Activated CD4-positive, alpha-beta T cell treated with anti-CD3 and anti-CD28 coated beads, Interleukin-2, amount 10 ng/mL, durations not matched to agents 24 days and 14 days (primary cell): ENCODE measurements at regions not wholly inside any gene's neighbourhood (a gene's known extent, or its start where the extent isn't known, plus 50 kb on each side); places are given as distances from the start of the nearest gene placed in this dataset.
"Not testable (repeated sequence)": the region's sequence is repeated elsewhere in the genome, so short reads cannot be mapped to it uniquely, and the experiment has no call there.

ENCODE experiments used
- DNase-seq: peaks from one replicate; pipeline ENCODE4 v3.0.0; 2022
- H3K27ac Mint-ChIP-seq: one replicate; pipeline ENCODE4 v1.8.0; 2022; ENCODE audit warnings: mild to moderate bottlenecking, mixed read lengths
- H3K27me3 Mint-ChIP-seq: one replicate; pipeline ENCODE4 v1.8.0; 2022; ENCODE audit warnings: mixed read lengths
- H3K36me3 Mint-ChIP-seq: one replicate; pipeline ENCODE4 v1.8.0; 2022; ENCODE audit warnings: low read depth, mild to moderate bottlenecking, mixed read lengths
- H3K4me1 Mint-ChIP-seq: one replicate; pipeline ENCODE4 v1.8.0; 2021; ENCODE audit warnings: mixed read lengths
- H3K4me3 Mint-ChIP-seq: one replicate; pipeline ENCODE4 v1.8.0; 2022; ENCODE audit warnings: mild to moderate bottlenecking, moderate library complexity, mixed read lengths
- H3K9me3 Mint-ChIP-seq: one replicate; pipeline ENCODE4 v1.8.0; 2021; ENCODE audit warnings: mixed read lengths
- intact Hi-C: fragments of 100-400 bp; cut with micrococcal nuclease; formaldehyde crosslinking; loops from one replicate; pipeline ENCODE4 v1.15.1; 2023

DNA sequence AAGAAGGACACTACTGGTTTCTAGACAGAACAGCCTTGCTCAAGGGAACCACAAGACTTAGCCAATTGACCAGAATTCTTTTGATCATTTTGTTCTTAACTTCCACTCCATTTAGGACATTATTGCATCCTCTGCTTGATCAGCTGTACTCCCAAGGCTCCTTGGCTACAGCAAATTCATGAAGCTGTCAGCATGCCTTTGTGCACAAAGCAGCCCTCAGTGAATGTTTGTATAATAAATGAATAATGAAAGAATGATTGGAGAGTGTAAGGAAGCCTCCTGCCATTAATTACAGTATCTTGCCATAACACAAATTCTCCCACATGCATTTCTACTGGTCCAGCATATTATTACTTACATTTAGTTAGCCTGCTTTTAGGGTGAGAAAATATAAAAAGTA is 449.6 kb downstream of the SLCO4C1 start:
- Mint-ChIP-seq H3K36me3 (no peaks in the 10 kb centered on the region), H3K4me1 (no peaks in the 10 kb centered on the region), H3K27me3 (no peaks in the 10 kb centered on the region), H3K27ac (no peak overlapping the region), H3K9me3 (no peaks in the 10 kb centered on the region), H3K4me3 (no peak overlapping the region)
- DNase-seq, result no peak
- intact Hi-C loops, result no loop called here

DNA sequence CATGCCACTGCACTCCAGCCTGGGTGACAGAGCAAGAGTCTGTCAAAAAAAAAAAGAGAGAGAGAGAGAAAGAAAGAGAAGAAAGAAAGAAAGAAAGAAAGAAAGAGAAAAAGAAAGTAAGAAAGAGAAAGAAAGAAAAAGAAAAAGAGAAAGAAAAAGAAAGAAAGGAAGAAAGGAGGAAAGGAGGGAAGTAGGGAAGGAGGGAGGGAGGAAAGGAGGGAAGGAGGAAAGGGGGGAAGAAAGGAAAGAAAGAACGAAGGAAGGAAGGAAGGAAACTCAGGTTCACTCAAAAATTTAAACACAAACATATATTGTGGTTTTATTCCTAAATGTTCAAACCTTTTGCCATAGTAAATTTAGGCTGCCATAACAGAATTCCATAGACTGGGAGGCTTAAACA is 453.0 kb downstream of the SLCO4C1 start:
- Mint-ChIP-seq H3K27me3 (no peaks in the 10 kb centered on the region), H3K27ac (no peak overlapping the region), H3K36me3 (no peaks in the 10 kb centered on the region), H3K4me1 (no peaks in the 10 kb centered on the region), H3K4me3 (no peak overlapping the region), H3K9me3 (no peaks in the 10 kb centered on the region)
- intact Hi-C loops, result no loop called here
- DNase-seq, result no peak

DNA sequence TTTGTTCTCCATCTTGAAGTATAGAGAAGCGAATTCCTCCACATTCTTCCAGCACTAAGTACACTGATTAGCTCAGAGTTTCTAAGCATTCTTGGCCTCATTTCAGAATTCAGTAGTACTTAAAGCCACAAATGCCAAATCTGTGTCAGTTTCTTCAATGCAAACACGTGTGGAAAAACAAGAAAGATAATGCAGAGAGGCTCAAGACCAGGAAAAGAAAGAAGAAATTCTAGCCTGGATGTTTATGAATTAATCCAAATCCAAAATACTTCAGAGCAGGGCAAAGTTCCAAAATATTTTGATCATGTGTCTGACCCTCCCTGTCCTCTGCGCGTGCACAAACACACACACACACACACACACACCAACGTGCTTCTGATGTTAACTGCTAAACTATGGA is 457.6 kb downstream of the SLCO4C1 start:
- no peak overlapping the region for H3K27ac Mint-ChIP-seq
- H3K27me3 Mint-ChIP-seq, result no peaks in the 10 kb centered on the region
- intact Hi-C loops, result no loop called here
- H3K36me3 Mint-ChIP-seq, result no peaks in the 10 kb centered on the region
- H3K9me3 Mint-ChIP-seq, result no peaks in the 10 kb centered on the region
- H3K4me1 Mint-ChIP-seq, result no peaks in the 10 kb centered on the region
- no peak overlapping the region for H3K4me3 Mint-ChIP-seq
- no peak for DNase-seq

DNA sequence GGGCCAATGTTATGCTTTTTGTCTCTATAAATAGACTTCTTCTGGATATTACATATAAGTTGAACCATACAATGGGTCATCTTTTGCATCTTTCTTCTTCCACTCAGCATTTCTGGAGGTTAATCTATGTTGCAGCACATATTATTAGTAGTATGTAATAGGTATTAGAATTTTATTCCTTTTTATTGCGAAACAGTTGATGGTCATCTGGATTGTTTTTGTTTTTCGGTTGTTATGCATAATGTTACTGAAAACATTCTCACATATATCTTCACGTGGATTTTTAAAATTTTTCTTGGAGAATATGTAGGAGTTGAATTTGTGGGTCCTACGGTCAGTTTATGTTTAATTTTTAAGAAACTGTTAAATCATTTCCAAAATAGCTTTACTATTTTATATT is 466.8 kb downstream of the SLCO4C1 start:
- no peak for DNase-seq
- Mint-ChIP-seq H3K9me3 (no peaks in the 10 kb centered on the region), H3K27me3 (no peaks in the 10 kb centered on the region), H3K4me3 (no peak overlapping the region), H3K4me1 (no peaks in the 10 kb centered on the region), H3K36me3 (no peaks in the 10 kb centered on the region), H3K27ac (no peak overlapping the region)
- intact Hi-C loops, result no loop called here

DNA sequence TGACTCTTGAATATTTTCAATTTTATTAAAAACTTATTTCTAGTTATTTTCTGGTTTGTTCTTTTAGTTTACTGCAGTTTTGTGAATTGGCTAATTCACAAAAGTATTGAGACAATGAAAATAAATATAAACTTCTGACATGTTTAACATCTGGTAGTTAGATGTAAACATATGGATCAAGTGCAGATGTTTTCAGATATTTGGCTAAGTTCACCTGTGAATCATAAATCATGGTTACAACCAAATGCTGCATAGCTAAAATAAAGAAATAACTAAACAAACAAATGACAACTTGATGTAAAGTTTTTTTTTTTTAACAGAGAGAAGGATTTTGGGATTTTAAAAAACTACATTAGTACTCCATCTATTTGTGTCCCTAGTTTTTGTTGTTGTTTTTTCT is 484.6 kb downstream of the SLCO4C1 start:
- Mint-ChIP-seq H3K27me3 (no peaks in the 10 kb centered on the region), H3K4me1 (no peaks in the 10 kb centered on the region), H3K9me3 (no peaks in the 10 kb centered on the region), H3K27ac (no peak overlapping the region), H3K36me3 (no peaks in the 10 kb centered on the region), H3K4me3 (no peak overlapping the region)
- intact Hi-C loops, result no loop called here
- DNase-seq, result no peak

DNA sequence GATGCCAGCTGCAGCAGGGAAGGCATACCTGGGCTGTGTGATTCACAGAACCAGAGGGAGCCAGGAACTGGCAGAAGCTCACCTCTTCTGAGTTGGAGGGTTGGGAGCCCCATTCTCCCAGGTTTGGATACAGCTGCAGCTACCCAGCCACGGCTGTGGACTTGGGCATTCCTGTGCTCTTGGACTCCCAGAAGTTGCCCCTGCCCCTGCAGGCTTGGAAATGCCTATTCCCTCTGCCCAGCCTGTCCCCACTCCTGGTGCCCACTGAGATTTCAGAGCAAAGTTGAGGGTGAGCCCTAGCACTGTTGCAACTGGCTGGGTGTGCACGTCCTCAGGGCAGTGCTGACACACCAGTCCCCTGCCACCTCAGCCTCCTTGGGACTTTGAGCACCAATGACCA is 489.7 kb downstream of the SLCO4C1 start:
- Mint-ChIP-seq H3K4me1 (no peaks in the 10 kb centered on the region), H3K9me3 (no peaks in the 10 kb centered on the region), H3K36me3 (no peaks in the 10 kb centered on the region), H3K27ac (no peak overlapping the region), H3K4me3 (no peak overlapping the region), H3K27me3 (no peaks in the 10 kb centered on the region)
- DNase-seq, result no peak
- intact Hi-C loops, result no loop called here

DNA sequence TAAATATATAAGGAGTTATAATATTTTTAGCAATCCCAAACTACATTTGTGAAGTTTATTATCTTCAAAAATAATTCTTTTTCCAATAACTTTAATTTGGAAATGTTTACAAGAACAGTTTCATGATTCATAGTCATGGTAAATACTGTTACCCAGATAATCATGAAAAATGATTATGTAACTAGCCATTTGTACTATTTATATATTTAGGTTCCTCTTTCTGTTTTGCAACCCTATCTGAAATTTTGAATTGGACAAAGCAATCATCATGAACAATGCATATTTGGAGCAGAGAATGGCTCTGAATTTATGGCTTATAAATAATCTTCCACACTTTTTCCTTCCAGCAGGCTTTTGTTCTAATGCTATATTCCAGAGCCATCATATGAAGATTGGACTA is 499.7 kb downstream of the SLCO4C1 start:
- H3K36me3 Mint-ChIP-seq, result no peaks in the 10 kb centered on the region
- intact Hi-C loops, result no loop called here

DNA sequence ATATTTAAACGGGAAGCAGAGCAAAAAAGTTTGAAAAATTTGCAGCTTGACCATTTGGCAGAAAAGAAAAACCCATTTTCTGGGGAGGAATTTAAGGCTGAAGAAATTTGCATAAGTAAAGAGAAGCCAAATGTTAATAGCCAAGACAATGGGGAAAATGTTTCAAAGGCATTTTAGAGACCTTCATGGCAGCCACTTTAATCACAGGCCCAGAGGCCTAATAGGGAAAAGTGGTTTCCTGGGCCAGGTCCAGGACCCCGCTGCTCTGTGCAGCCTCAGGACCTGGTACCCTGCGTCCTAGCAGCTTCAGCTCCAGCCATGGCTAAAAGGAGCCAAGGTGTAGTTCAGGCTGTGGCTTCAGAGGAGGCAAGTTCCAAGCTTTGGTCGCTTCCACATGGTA is 507.3 kb downstream of the SLCO4C1 start:
- no peak overlapping the region for H3K27ac Mint-ChIP-seq
- H3K4me3 Mint-ChIP-seq, result no peak overlapping the region
- H3K9me3 Mint-ChIP-seq, result no peaks in the 10 kb centered on the region
- no peaks in the 10 kb centered on the region for H3K36me3 Mint-ChIP-seq
- no peak for DNase-seq
- no peaks in the 10 kb centered on the region for H3K27me3 Mint-ChIP-seq
- intact Hi-C loops, result no loop called here
- no peaks in the 10 kb centered on the region for H3K4me1 Mint-ChIP-seq

More for the DNA sequence above, 499.7 kb downstream of the SLCO4C1 start:
- no peak for DNase-seq
- H3K4me3 Mint-ChIP-seq, result no peak overlapping the region
- no peaks in the 10 kb centered on the region for H3K9me3 Mint-ChIP-seq
- H3K27me3 Mint-ChIP-seq, result no peaks in the 10 kb centered on the region
- H3K4me1 Mint-ChIP-seq, result no peaks in the 10 kb centered on the region
- H3K27ac Mint-ChIP-seq, result no peak overlapping the region

DNA sequence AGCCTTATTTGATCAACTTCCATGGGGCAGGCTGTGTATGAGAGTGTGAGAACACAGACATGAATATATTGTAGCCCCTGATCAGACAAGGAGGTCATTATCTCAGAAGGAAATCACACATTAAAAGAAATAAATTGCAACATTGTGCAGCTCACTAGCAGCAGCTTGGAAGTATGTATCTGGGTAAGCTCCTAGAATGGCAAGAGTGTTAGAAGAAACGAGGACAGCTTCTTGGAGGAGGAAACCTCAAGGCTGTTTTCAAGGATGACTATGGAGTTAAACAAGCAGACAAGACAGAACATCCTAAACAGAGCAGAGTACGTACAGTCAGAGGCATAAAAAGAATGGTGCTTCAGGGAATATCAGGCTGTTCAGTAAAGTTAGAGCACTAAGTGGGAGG is 511.0 kb downstream of the SLCO4C1 start:
- no peaks in the 10 kb centered on the region for H3K9me3 Mint-ChIP-seq
- no peak for DNase-seq
- no peaks in the 10 kb centered on the region for H3K27me3 Mint-ChIP-seq
- H3K36me3 Mint-ChIP-seq, result no peaks in the 10 kb centered on the region
- intact Hi-C loops, result no loop called here
- no peak overlapping the region for H3K27ac Mint-ChIP-seq
- no peaks in the 10 kb centered on the region for H3K4me1 Mint-ChIP-seq
- H3K4me3 Mint-ChIP-seq, result no peak overlapping the region

DNA sequence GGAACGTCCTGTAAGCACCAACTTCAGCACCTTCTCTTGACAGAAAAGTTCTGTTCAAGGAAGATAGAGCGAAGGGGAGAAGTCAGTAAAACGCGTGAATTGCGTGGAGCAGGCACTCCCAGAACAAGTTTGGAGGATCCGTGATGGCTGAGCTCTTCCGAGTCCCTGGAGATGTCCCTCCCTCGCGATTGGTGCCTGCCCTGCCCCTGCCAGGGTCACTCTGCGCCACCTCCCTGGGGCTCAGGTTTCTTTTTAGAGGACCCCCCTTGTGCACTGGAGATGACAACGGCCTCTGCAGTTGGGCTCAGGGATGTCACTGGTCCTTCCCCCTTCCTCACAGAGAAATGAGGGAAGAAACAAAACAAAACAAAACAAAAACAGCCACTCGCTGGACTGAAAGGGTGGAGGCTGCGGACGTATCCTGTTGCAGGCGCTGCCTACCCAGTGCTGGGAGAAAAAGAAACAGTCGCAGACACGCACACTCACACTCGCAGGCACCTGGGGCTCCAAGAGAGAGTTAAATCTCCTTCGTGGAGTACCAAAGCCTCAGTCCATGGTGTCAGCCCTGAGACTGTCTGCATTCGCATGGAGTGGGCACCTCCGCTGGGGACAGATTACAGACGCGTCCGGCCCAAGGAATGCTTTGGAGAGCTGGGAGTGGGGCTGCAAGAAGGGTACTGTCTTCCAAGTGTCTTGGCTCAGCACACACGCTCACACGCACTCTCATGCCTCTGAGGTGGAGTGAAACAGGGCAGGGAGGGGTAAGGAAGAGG is 512.7 kb downstream of the SLCO4C1 start:
- no peaks in the 10 kb centered on the region for H3K4me1 Mint-ChIP-seq
- H3K36me3 Mint-ChIP-seq, result no peaks in the 10 kb centered on the region
- no peaks in the 10 kb centered on the region for H3K9me3 Mint-ChIP-seq
- H3K4me3 Mint-ChIP-seq, result no peak overlapping the region
- H3K27ac Mint-ChIP-seq, result no peak overlapping the region
- intact Hi-C loops, result no loop called here
- no peaks in the 10 kb centered on the region for H3K27me3 Mint-ChIP-seq
- no peak for DNase-seq

DNA sequence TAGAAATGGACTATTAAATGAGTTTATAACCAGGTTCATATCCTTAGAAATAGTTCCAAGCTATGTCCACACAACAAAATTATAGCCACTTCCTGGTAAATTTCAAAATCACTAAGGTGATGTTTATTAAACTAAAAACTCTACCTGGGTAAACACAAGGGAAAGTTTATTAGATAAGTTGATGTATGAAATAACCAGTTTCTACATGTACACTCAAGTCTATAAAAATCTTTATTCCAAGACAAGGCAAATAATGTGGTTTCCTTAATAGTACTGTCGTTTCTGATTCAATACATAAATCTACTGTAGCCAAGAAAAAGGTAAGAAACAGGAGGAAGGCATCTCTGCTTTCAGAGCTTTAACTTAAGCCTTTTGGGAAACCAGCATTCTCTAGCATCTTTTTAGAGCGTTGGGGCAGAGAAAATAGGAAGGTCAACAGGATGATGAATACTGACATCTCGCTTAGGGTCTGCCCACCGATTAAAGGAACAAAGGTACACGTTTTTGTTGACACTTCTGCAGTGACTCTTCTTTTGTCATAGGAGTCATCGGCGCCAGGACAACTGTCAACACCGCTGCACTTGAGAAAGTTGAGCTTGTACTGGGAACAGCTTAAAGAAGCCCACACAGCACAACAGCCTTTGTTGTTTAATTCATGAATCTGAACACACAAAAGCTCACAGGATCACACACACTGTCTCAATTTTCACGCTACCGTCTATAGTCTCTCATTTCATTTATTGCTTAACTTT is 513.6 kb downstream of the SLCO4C1 start:
- Mint-ChIP-seq H3K27me3 (no peaks in the 10 kb centered on the region), H3K4me3 (no peak overlapping the region), H3K36me3 (no peaks in the 10 kb centered on the region), H3K27ac (no peak overlapping the region), H3K4me1 (no peaks in the 10 kb centered on the region), H3K9me3 (no peaks in the 10 kb centered on the region)
- intact Hi-C loops, result no loop called here
- DNase-seq, result no peak

DNA sequence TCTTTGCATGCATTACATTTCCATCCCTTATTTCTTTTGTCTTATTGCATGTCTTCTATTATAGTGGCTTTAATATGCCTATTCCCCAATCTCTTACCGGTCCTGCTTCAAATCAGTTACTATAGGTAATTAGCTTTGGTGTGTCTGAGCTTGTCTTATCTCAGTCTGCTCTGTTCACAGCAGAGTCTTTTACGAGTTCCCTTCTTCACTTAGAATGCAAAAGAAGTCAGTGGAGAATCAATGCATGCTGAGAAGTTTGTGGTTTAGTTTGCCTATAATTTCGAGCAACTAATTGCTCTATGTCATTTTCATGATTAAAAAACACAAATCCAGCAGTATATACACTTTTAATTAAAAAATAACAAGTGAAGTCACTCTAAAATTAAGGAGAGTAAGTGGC is 545.0 kb downstream of the SLCO4C1 start:
- Mint-ChIP-seq H3K4me1 (no peaks in the 10 kb centered on the region), H3K4me3 (no peak overlapping the region), H3K9me3 (no peaks in the 10 kb centered on the region), H3K27ac (no peak overlapping the region), H3K27me3 (no peaks in the 10 kb centered on the region), H3K36me3 (no peaks in the 10 kb centered on the region)
- DNase-seq, result no peak
- intact Hi-C loops, result no loop called here

DNA sequence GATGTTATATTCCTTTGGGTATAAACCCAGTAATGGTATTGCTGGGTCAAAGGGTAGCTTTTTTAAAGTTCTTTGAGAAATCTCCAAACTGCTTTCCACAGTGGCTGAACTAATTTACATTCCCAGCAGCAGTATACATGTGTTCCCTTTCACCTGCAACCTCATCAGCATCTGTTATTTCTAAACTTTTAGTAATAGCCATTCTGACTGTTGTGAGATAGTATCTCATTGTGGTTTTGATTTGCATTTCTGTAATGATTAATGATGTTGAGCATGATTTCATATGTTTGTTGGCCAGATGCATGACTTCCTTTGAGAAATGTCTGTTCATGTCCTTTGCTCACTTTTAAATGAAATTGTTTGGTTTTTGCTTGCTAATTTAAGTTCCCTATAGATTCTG is 553.1 kb downstream of the SLCO4C1 start:
- H3K27ac Mint-ChIP-seq, H3K4me1 Mint-ChIP-seq, H3K27me3 Mint-ChIP-seq, H3K4me3 Mint-ChIP-seq, DNase-seq, H3K36me3 Mint-ChIP-seq, intact Hi-C loops, H3K9me3 Mint-ChIP-seq: not testable (repeated sequence)

DNA sequence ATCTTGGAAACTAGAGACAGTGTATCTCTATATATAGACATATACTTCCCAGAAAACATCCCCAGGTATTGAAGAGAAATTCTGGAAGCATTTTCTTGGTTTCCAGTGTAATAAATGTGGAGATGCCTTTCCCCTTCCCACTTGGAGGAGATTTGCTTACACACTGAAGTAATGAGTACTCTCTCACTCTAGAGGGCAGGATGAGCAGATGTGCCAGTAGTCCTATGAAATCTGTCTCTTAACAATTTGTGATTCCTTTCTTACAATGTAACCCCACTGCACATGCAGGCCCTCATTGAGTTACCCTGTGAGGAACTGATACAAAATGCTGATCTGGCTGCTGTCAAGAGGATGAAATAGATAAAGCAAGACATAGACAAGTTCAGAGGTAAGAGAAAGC is 567.2 kb downstream of the SLCO4C1 start:
- Mint-ChIP-seq H3K27ac (no peak overlapping the region), H3K4me1 (no peaks in the 10 kb centered on the region), H3K9me3 (no peaks in the 10 kb centered on the region), H3K4me3 (no peak overlapping the region), H3K36me3 (no peaks in the 10 kb centered on the region), H3K27me3 (no peaks in the 10 kb centered on the region)
- no peak for DNase-seq
- intact Hi-C loops, result no loop called here

DNA sequence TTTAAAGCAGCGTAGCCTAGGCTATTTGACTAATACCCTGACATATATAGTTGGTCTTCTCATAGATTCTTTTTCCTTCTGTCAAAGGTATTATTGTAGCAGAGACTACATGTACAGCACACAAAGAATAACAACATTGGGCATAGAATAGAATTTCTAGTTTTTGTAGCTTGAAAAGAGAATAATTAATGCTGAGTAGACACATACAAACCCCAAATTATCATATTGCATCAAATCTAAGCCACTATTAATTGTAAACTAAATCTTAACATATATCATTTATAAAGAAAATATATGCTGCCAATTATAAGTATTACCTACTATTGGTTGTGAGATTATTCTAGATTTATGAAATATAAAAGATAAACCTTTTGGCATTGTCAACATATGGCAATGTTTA is 574.5 kb downstream of the SLCO4C1 start:
- Mint-ChIP-seq H3K4me3 (no peak overlapping the region), H3K27me3 (no peaks in the 10 kb centered on the region), H3K27ac (no peak overlapping the region), H3K4me1 (no peaks in the 10 kb centered on the region), H3K36me3 (no peaks in the 10 kb centered on the region), H3K9me3 (peaks cover 3% of the 10 kb centered on the region)
- DNase-seq, result no peak
- intact Hi-C loops, result no loop called here
